ENCODE measurements at regions not wholly inside any gene's neighbourhood (a gene's known extent, or its start where the extent isn't known, plus 50 kb on each side); places are given as distances from the start of the nearest gene placed in this dataset.

GRCh38 chr2:35973737-35974132 is 381.8 kb upstream of the CRIM1 start:
- no peaks in the 10 kb centered on the region for H3K9me3 ChIP-seq
- H3K4me1 ChIP-seq, result no peaks in the 10 kb centered on the region
- no peaks in the 10 kb centered on the region for H3K36me3 ChIP-seq
- no peak overlapping the region for H3K27ac ChIP-seq
- no peaks in the 10 kb centered on the region for H3K27me3 ChIP-seq
- 29 to 42% methylated on average over 4 of the region's 4 CpGs for WGBS, 2 donors
- TF ChIP-seq CTCF (IDR thresholded peaks at IDR 0.05), result no peak
- TF ChIP-seq POLR2A (IDR thresholded peaks at IDR 0.05), result no peak
- no peak overlapping the region for H3K4me3 ChIP-seq
- no peak for DNase-seq
- intact Hi-C loops (cut with DNase I), result no loop called here

GRCh38 chr2:35973132-35973736 is 382.3 kb upstream of the CRIM1 start:
- TF ChIP-seq CTCF (IDR thresholded peaks at IDR 0.05), result peak in 5 of 6 experiments; percentile 25 to 59 (median 40)
- TF ChIP-seq POLR2A (IDR thresholded peaks at IDR 0.05), result no peak
- Histone ChIP-seq H3K4me1 (no peaks in the 10 kb centered on the region), H3K27ac (no peak overlapping the region), H3K4me3 (no peak overlapping the region), H3K9me3 (no peaks in the 10 kb centered on the region), H3K27me3 (no peaks in the 10 kb centered on the region), H3K36me3 (no peaks in the 10 kb centered on the region)
- intact Hi-C loops (cut with DNase I), result no loop called here
- 13 to 36% methylated on average over 1 of the region's 1 CpG for WGBS, 2 donors
- no peak for DNase-seq

GRCh38 chr2:35963824-35964223 is 391.8 kb upstream of the CRIM1 start:
- intact Hi-C loops (cut with DNase I), result no loop called here
- Histone ChIP-seq H3K27ac (no peak overlapping the region), H3K9me3 (no peaks in the 10 kb centered on the region), H3K4me1 (peaks cover 0 to 11% (median 2%) of the 10 kb centered on the region in 3 donors), H3K36me3 (no peaks in the 10 kb centered on the region), H3K4me3 (no peak overlapping the region), H3K27me3 (no peaks in the 10 kb centered on the region)
- no peak for DNase-seq
- TF ChIP-seq CTCF (IDR thresholded peaks at IDR 0.05) (no peak), POLR2A (IDR thresholded peaks at IDR 0.05) (no peak)
- 76 to 87% methylated on average over 3 of the region's 3 CpGs for WGBS, 2 donors

GRCh38 chr2:35963357-35963756 is 392.2 kb upstream of the CRIM1 start:
- H3K36me3 ChIP-seq, result no peaks in the 10 kb centered on the region
- no peaks in the 10 kb centered on the region for H3K9me3 ChIP-seq
- H3K4me3 ChIP-seq, result no peak overlapping the region
- no peak for DNase-seq
- peaks cover 0 to 11% (median 2%) of the 10 kb centered on the region in 3 donors for H3K4me1 ChIP-seq
- no peaks in the 10 kb centered on the region for H3K27me3 ChIP-seq
- no peak overlapping the region for H3K27ac ChIP-seq
- intact Hi-C loops (cut with DNase I), result no loop called here
- TF ChIP-seq CTCF (IDR thresholded peaks at IDR 0.05), result no peak
- no peak for TF ChIP-seq POLR2A (IDR thresholded peaks at IDR 0.05)
- WGBS, 2 donors, result 72 to 73% methylated on average over 2 of the region's 2 CpGs

GRCh38 chr2:35962585-35963146 is 392.9 kb upstream of the CRIM1 start:
- Histone ChIP-seq H3K4me1 (peaks cover 0 to 11% (median 2%) of the 10 kb centered on the region in 3 donors), H3K4me3 (no peak overlapping the region), H3K9me3 (no peaks in the 10 kb centered on the region), H3K27ac (no peak overlapping the region), H3K36me3 (no peaks in the 10 kb centered on the region), H3K27me3 (no peaks in the 10 kb centered on the region)
- intact Hi-C loops (cut with DNase I), result no loop called here
- no peak for DNase-seq
- no peak for TF ChIP-seq CTCF (IDR thresholded peaks at IDR 0.05)
- no peak for TF ChIP-seq POLR2A (IDR thresholded peaks at IDR 0.05)
- 55 to 66% methylated on average over 4 of the region's 4 CpGs for WGBS, 2 donors
